HEK293 (cell line): ENCODE measurements at regions not wholly inside any gene's neighbourhood (a gene's known extent, or its start where the extent isn't known, plus 50 kb on each side); places are given as distances from the start of the nearest gene placed in this dataset.

Experiments used
- GLI4 ChIP-seq: fragments of 450-650 bp; formaldehyde crosslinking; IDR thresholded peaks from 2 replicates; pipeline ENCODE4 v1.5.1; 2016; ENCODE audit warnings: missing biosample characterization, missing genetic modification characterization
- SP7 ChIP-seq: fragments of 450-650 bp; formaldehyde crosslinking; IDR thresholded peaks from 2 replicates; pipeline ENCODE4 v1.5.1; 2016; ENCODE audit warnings: missing biosample characterization, missing genetic modification characterization
- TCF7L2 ChIP-seq: IDR thresholded peaks from 2 replicates; pipeline ENCODE4 v1.6.1; 2011; ENCODE audit warnings: low read depth, mild to moderate bottlenecking, inconsistent platforms, low read length, moderate library complexity, borderline replicate concordance
- ZBTB7A ChIP-seq: fragments of 450-650 bp; formaldehyde crosslinking; IDR thresholded peaks from 2 replicates; pipeline ENCODE4 v1.5.1; 2016; ENCODE audit warnings: low read depth, missing biosample characterization, missing genetic modification characterization
- ZFP3 ChIP-seq: fragments of 450-650 bp; formaldehyde crosslinking; IDR thresholded peaks from 2 replicates; pipeline ENCODE4 v1.5.1; 2016; ENCODE audit warnings: low read depth, missing biosample characterization, missing genetic modification characterization
- ZNF202 ChIP-seq: fragments of 450-650 bp; formaldehyde crosslinking; IDR thresholded peaks from 2 replicates; pipeline ENCODE4 v1.5.1; 2016; ENCODE audit warnings: missing biosample characterization, missing genetic modification characterization, borderline replicate concordance
- ZNF292 ChIP-seq: fragments of 450-650 bp; formaldehyde crosslinking; IDR thresholded peaks from 2 replicates; pipeline ENCODE4 v1.5.1; 2016; ENCODE audit warnings: low read depth, missing biosample characterization, missing genetic modification characterization, borderline replicate concordance
- ZNF394 ChIP-seq: fragments of 450-650 bp; formaldehyde crosslinking; IDR thresholded peaks from 2 replicates; pipeline ENCODE4 v1.5.1; 2016; ENCODE audit warnings: missing biosample characterization, missing genetic modification characterization, mild to moderate bottlenecking, moderate library complexity, borderline replicate concordance
- ZNF529 ChIP-seq: fragments of 450-650 bp; formaldehyde crosslinking; IDR thresholded peaks from 2 replicates; pipeline ENCODE4 v1.5.1; 2017; ENCODE audit warnings: missing genetic modification characterization, missing biosample characterization; ENCODE audit not compliant: insufficient replicate concordance
- TF ChIP-seq, protein P1 (sequence below): fragments of 450-650 bp; formaldehyde crosslinking; IDR thresholded peaks from 2 replicates; pipeline ENCODE4 v1.5.1; 2016; ENCODE audit warnings: missing biosample characterization, missing genetic modification characterization
- TF ChIP-seq, protein P2 (sequence below): fragments of 450-650 bp; formaldehyde crosslinking; IDR thresholded peaks from 2 replicates; pipeline ENCODE4 v1.5.1; 2016; ENCODE audit warnings: missing biosample characterization, missing genetic modification characterization

DNA sequence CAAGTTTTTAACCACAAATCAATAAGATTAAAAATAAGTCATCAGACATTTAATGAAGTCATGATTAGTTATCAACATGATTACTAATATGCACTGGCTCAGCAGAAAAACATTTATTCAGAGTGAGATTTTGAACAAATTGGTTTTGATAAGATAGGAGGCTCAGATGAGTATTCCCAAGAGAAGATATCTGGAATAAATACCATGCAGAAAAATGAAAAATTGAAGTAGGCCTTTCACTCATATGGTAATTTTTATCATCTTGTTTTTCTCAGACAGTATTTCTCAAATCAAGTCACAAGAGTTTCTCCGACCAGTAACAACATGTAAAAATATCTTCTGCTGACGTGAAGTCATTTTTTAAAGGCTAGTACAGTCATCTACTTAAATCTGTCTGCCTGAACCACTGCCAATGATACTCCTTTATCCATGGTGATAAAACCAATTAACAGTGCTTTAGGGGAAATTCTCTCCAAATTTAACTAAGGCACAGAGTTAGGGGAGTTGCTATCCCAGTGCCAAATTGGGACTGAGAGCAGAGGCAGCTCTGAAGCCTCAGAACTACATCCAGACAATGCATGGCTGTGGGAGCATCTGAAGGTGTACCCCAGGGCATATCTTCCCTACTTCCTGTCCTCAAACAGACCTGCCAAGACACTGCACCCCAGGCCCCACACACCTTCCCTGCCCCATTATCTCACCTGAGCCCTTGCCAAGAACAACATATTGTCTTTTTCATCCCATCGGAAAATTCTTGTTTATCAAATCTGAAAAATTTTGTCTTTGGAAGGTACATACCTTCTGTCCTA, 105.5 kb upstream of the TSLP start:
- TF ChIP-seq ZNF529 (tag by site-specific recombination): no peak
- no peak for TF ChIP-seq GLI4 (tag by site-specific recombination)
- TF ChIP-seq, protein P1, sequence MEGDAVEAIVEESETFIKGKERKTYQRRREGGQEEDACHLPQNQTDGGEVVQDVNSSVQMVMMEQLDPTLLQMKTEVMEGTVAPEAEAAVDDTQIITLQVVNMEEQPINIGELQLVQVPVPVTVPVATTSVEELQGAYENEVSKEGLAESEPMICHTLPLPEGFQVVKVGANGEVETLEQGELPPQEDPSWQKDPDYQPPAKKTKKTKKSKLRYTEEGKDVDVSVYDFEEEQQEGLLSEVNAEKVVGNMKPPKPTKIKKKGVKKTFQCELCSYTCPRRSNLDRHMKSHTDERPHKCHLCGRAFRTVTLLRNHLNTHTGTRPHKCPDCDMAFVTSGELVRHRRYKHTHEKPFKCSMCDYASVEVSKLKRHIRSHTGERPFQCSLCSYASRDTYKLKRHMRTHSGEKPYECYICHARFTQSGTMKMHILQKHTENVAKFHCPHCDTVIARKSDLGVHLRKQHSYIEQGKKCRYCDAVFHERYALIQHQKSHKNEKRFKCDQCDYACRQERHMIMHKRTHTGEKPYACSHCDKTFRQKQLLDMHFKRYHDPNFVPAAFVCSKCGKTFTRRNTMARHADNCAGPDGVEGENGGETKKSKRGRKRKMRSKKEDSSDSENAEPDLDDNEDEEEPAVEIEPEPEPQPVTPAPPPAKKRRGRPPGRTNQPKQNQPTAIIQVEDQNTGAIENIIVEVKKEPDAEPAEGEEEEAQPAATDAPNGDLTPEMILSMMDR: no peak
- no peak for TF ChIP-seq TCF7L2
- TF ChIP-seq ZBTB7A (tag by site-specific recombination): no peak
- no peak for TF ChIP-seq SP7 (tag by site-specific recombination)
- no peak for TF ChIP-seq ZFP3 (tag by site-specific recombination)
- TF ChIP-seq, protein P2, sequence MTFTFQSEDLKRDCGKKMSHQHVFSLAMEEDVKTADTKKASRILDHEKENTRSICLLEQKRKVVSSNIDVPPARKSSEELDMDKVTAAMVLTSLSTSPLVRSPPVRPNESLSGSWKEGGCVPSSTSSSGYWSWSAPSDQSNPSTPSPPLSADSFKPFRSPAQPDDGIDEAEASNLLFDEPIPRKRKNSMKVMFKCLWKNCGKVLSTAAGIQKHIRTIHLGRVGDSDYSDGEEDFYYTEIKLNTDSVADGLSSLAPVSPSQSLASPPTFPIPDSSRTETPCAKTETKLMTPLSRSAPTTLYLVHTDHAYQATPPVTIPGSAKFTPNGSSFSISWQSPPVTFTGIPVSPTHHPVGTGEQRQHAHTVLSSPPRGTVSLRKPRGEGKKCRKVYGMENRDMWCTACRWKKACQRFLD (tag by site-specific recombination): no peak
- no peak for TF ChIP-seq ZNF394 (tag by site-specific recombination)
- no peak for TF ChIP-seq ZNF202 (tag by site-specific recombination)
- no peak for TF ChIP-seq ZNF292 (tag by site-specific recombination)
